ENCODE measurements at regions not wholly inside any gene's neighbourhood (a gene's known extent, or its start where the extent isn't known, plus 50 kb on each side); places are given as distances from the start of the nearest gene placed in this dataset.

- DNase-seq (ENCODE audit: low read depth, low spot score): peak; percentile 11
- in situ Hi-C loops (cut with HindIII; ENCODE audit: low pct_unique_long_range_greater_than_20kb, low sequenced_read_pairs): no loop called here
These were observed 92.9 kb upstream of the NRSN1 start for GRCh38 chr6:24032896-24033688.

- in situ Hi-C loops (cut with HindIII; ENCODE audit: low pct_unique_long_range_greater_than_20kb, low sequenced_read_pairs): no loop called here
- DNase-seq (ENCODE audit: low read depth, low spot score): no peak
These were observed 82.2 kb upstream of the NRSN1 start for GRCh38 chr6:24043848-24044247.

GRCh38 chr6:24051942-24052589, 73.9 kb upstream of the NRSN1 start:
- in situ Hi-C loops (cut with HindIII; ENCODE audit: low pct_unique_long_range_greater_than_20kb, low sequenced_read_pairs): no loop called here
- DNase-seq (ENCODE audit: low read depth, low spot score): no peak

GRCh38 chr6:24052590-24052961, 73.4 kb upstream of the NRSN1 start:
- DNase-seq (ENCODE audit: low read depth, low spot score): peak; percentile 43
- in situ Hi-C loops (cut with HindIII; ENCODE audit: low pct_unique_long_range_greater_than_20kb, low sequenced_read_pairs): no loop called here

- in situ Hi-C loops (cut with HindIII; ENCODE audit: low pct_unique_long_range_greater_than_20kb, low sequenced_read_pairs): no loop called here
- DNase-seq (ENCODE audit: low read depth, low spot score): no peak
These were observed 73.0 kb upstream of the NRSN1 start for GRCh38 chr6:24053057-24053456.

- in situ Hi-C loops (cut with HindIII; ENCODE audit: low pct_unique_long_range_greater_than_20kb, low sequenced_read_pairs): no loop called here
- no peak for DNase-seq (ENCODE audit: low read depth, low spot score)
These were observed 71.6 kb upstream of the NRSN1 start for GRCh38 chr6:24054388-24054787.

- in situ Hi-C loops (cut with HindIII; ENCODE audit: low pct_unique_long_range_greater_than_20kb, low sequenced_read_pairs): no loop called here
- DNase-seq (ENCODE audit: low read depth, low spot score): no peak
These were observed 69.4 kb upstream of the NRSN1 start for GRCh38 chr6:24056567-24056966.

GRCh38 chr6:24057030-24057429, 69.0 kb upstream of the NRSN1 start:
- no peak for DNase-seq (ENCODE audit: low read depth, low spot score)
- in situ Hi-C loops (cut with HindIII; ENCODE audit: low pct_unique_long_range_greater_than_20kb, low sequenced_read_pairs): no loop called here

- in situ Hi-C loops (cut with HindIII; ENCODE audit: low pct_unique_long_range_greater_than_20kb, low sequenced_read_pairs): no loop called here
- no peak for DNase-seq (ENCODE audit: low read depth, low spot score)
These were observed 64.8 kb upstream of the NRSN1 start for GRCh38 chr6:24060982-24061754.

GRCh38 chr6:24064106-24064505, 61.9 kb upstream of the NRSN1 start:
- DNase-seq (ENCODE audit: low read depth, low spot score): peak; percentile 76
- in situ Hi-C loops (cut with HindIII; ENCODE audit: low pct_unique_long_range_greater_than_20kb, low sequenced_read_pairs): no loop called here

GRCh38 chr6:24064832-24065231, 61.2 kb upstream of the NRSN1 start:
- no peak for DNase-seq (ENCODE audit: low read depth, low spot score)
- in situ Hi-C loops (cut with HindIII; ENCODE audit: low pct_unique_long_range_greater_than_20kb, low sequenced_read_pairs): no loop called here

- DNase-seq (ENCODE audit: low read depth, low spot score): no peak
- in situ Hi-C loops (cut with HindIII; ENCODE audit: low pct_unique_long_range_greater_than_20kb, low sequenced_read_pairs): no loop called here
These were observed 56.5 kb upstream of the NRSN1 start for GRCh38 chr6:24069526-24069925.

- in situ Hi-C loops (cut with HindIII; ENCODE audit: low pct_unique_long_range_greater_than_20kb, low sequenced_read_pairs): no loop called here
These were observed 53.8 kb upstream of the NRSN1 start for GRCh38 chr6:24072038-24072746.

GRCh38 chr6:24076011-24076410, 50.0 kb upstream of the NRSN1 start:
- no peak for DNase-seq (ENCODE audit: low read depth, low spot score)
- in situ Hi-C loops (cut with HindIII; ENCODE audit: low pct_unique_long_range_greater_than_20kb, low sequenced_read_pairs): no loop called here

More at GRCh38 chr6:24072038-24072746, 53.8 kb upstream of the NRSN1 start:
- DNase-seq (ENCODE audit: low read depth, low spot score): no peak

Data from SK-MEL-5 (cell line).